WTC11 (cell line): ENCODE measurements at regions not wholly inside any gene's neighbourhood (a gene's known extent, or its start where the extent isn't known, plus 50 kb on each side); places are given as distances from the start of the nearest gene placed in this dataset.

ENCODE experiments used
- ESRRA ChIP-seq: sonication (generic); formaldehyde crosslinking; IDR thresholded peaks from 2 replicates; pipeline ENCODE4 v1.8.1; 2022; ENCODE audit warnings: mild to moderate bottlenecking, missing genetic modification reagents, borderline replicate concordance
- JUN ChIP-seq: sonication (generic); formaldehyde crosslinking; IDR thresholded peaks from 2 replicates; pipeline ENCODE4 v1.8.0; 2023; ENCODE audit warnings: mild to moderate bottlenecking, missing genetic modification reagents
- NR2C2 ChIP-seq: sonication (generic); formaldehyde crosslinking; IDR thresholded peaks from 2 replicates; pipeline ENCODE4 v1.8.0; 2022; ENCODE audit warnings: mild to moderate bottlenecking, missing genetic modification reagents
- NR3C1 ChIP-seq: sonication (generic); formaldehyde crosslinking; conservative IDR thresholded peaks from 2 replicates; pipeline ENCODE4 v1.8.1; 2023; ENCODE audit warnings: low read depth, mild to moderate bottlenecking, missing genetic modification reagents

DNA sequence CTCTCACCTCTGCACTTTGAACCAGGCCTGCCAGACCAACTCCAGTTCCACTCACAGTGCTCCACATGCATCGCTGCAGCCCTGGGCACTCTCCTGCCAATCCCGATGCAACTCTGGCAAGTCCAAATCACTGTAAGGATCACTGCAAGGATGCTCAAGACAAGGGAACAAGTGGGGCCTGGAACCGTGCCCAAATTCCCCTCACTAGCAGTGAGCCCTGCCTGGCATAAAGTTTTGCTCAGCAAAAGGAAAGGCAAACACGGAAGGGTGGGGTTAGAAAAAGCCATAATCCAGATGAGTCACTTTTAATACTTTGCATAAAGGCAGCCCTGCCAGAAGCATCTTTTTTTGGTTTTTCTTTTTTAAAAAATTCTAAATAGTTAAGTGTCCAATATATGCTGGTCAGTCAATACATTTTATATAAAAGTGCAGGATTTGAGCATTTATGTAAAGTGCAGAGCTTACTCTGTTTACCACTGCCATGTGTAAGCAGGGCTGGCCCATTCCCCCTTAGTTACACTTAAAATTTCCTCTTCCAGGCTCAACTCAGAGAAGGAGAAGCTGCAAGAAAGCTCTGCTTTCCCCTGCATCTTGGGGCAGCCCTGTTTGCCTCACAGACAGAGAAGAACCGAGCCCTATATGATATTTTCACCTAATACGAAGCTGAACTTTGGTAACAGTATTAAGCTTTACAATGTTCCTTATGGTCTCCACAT lies 102.2 kb downstream of the CD47 start:
- TF ChIP-seq NR3C1 (CRISPR knock-in tag) (no peak), ESRRA (no peak), NR2C2 (no peak), JUN (no peak)
